Astrocyte (in vitro differentiated cells and primary cell): ENCODE measurements at regions not wholly inside any gene's neighbourhood (a gene's known extent, or its start where the extent isn't known, plus 50 kb on each side); places are given as distances from the start of the nearest gene placed in this dataset.

Experiments used
- DNase-seq: peaks from one replicate; pipeline ENCODE4 v3.0.0-alpha.2; 2010; ENCODE audit warnings: low read depth
- FAIRE-seq: peaks from 2 replicates; lab custom pipeline; 2011; peaks lifted over from hg19 to GRCh38; lab: Jason Lieb, UNC
- H2AFZ ChIP-seq: 2 replicates; pipeline ENCODE4 v1.6.0; 2012; ENCODE audit warnings: low read depth, low read length, inconsistent platforms
- H3K27ac ChIP-seq: 2 replicates; pipeline ENCODE4 v1.5.1; 2011; ENCODE audit warnings: low read depth, low read length, inconsistent platforms
- H3K27me3 ChIP-seq: 2 replicates; pipeline ENCODE4 v1.6.0; 2011; ENCODE audit warnings: low read length, inconsistent platforms; ENCODE audit not compliant: insufficient read depth
- H3K36me3 ChIP-seq: 2 replicates; pipeline ENCODE4 v1.5.1; 2011; ENCODE audit warnings: low read length, inconsistent platforms; ENCODE audit not compliant: insufficient read depth
- H3K4me1 ChIP-seq: 2 replicates; pipeline ENCODE4 v1.5.1; 2011; ENCODE audit warnings: low read length, inconsistent platforms; ENCODE audit not compliant: insufficient read depth
- H3K4me2 ChIP-seq: 2 replicates; pipeline ENCODE4 v1.6.0; 2012; ENCODE audit warnings: low read length, inconsistent platforms
- H3K4me3 ChIP-seq: 2 replicates; pipeline ENCODE4 v1.5.1; 2011; ENCODE audit warnings: low read depth, mild to moderate bottlenecking, low read length, inconsistent platforms; ENCODE audit not compliant: insufficient read depth
- H3K79me2 ChIP-seq: 2 replicates; pipeline ENCODE4 v1.6.0; 2012; ENCODE audit warnings: mild to moderate bottlenecking, low read length, inconsistent platforms; ENCODE audit not compliant: insufficient read depth
- H3K9ac ChIP-seq: 2 replicates; pipeline ENCODE4 v1.6.0; 2012; ENCODE audit warnings: mild to moderate bottlenecking, low read length, inconsistent platforms
- H3K9me3 ChIP-seq: 2 replicates; pipeline ENCODE4 v1.5.1; 2012; ENCODE audit warnings: low read depth, mild to moderate bottlenecking, low read length, inconsistent platforms; ENCODE audit not compliant: insufficient read depth
- H4K20me1 ChIP-seq: 2 replicates; pipeline ENCODE4 v1.6.0; 2012; ENCODE audit warnings: low read length, inconsistent platforms; ENCODE audit not compliant: insufficient read depth
- H3K27ac Mint-ChIP-seq: one replicate; pipeline ENCODE4 v1.8.0; 2021; ENCODE audit warnings: mild to moderate bottlenecking, mixed read lengths; ENCODE audit not compliant: unreplicated experiment
- H3K27me3 Mint-ChIP-seq: one replicate; pipeline ENCODE4 v1.8.0; 2021; ENCODE audit warnings: low read depth, mixed read lengths; ENCODE audit not compliant: unreplicated experiment
- H3K36me3 Mint-ChIP-seq: one replicate; pipeline ENCODE4 v1.8.0; 2021; ENCODE audit warnings: low read depth, mixed read lengths; ENCODE audit not compliant: unreplicated experiment
- H3K4me1 Mint-ChIP-seq: one replicate; pipeline ENCODE4 v1.8.0; 2021; ENCODE audit warnings: low read depth, mixed read lengths; ENCODE audit not compliant: unreplicated experiment
- H3K4me3 Mint-ChIP-seq: one replicate; pipeline ENCODE4 v1.8.0; 2021; ENCODE audit warnings: mild to moderate bottlenecking, moderate library complexity, mixed read lengths; ENCODE audit not compliant: unreplicated experiment
- H3K9me3 Mint-ChIP-seq: one replicate; pipeline ENCODE4 v1.8.0; 2021; ENCODE audit warnings: mild to moderate bottlenecking, mixed read lengths; ENCODE audit not compliant: unreplicated experiment
- EZH2 ChIP-seq: IDR thresholded peaks from 2 replicates; pipeline ENCODE4 v1.6.1; 2012; ENCODE audit warnings: mild to moderate bottlenecking, low read length, inconsistent platforms; ENCODE audit not compliant: insufficient read depth
- TF ChIP-seq, protein P1 (sequence below): IDR thresholded peaks from 2 replicates; pipeline ENCODE4 v1.5.1; 2011; ENCODE audit warnings: low read depth, mild to moderate bottlenecking, inconsistent platforms, low read length, moderate library complexity; ENCODE audit not compliant: insufficient read depth

DNA sequence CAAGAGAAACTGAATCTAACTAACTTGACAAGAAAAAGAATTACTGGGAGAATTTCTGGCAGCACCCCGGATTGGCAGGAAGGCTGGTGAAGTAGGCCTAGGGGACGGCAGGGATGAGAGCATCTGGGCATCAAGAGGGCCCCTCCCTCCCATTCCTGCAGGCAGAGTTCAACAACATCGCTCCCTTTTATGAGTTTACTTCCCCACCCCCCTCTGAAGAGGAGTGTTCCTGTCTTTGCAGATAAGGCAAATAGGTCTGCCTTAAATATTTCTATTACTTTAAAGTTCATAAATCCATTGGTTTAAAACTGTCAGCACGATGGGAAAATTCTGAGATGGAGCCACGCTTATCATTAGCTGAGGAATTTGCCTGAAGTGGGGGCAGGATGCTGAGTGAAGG is 168.7 kb downstream of the TBX5 start:
- no peak for DNase-seq
- Histone ChIP-seq H2AFZ (no peak overlapping the region), H3K27ac (no peak overlapping the region), H3K4me3 (no peak overlapping the region), H3K4me1 (no peaks in the 10 kb centered on the region), H3K9me3 (no peaks in the 10 kb centered on the region), H4K20me1 (no peaks in the 10 kb centered on the region), H3K9ac (no peak overlapping the region), H3K4me2 (no peak overlapping the region), H3K36me3 (no peaks in the 10 kb centered on the region), H3K27me3 (no peaks in the 10 kb centered on the region), H3K79me2 (no peaks in the 10 kb centered on the region)
- FAIRE-seq: no peak
- Mint-ChIP-seq H3K27ac (no peak overlapping the region), H3K36me3 (no peaks in the 10 kb centered on the region), H3K4me1 (peaks cover 11% of the 10 kb centered on the region), H3K27me3 (peaks cover 5% of the 10 kb centered on the region), H3K4me3 (no peak overlapping the region), H3K9me3 (no peaks in the 10 kb centered on the region)
- TF ChIP-seq, protein P1, sequence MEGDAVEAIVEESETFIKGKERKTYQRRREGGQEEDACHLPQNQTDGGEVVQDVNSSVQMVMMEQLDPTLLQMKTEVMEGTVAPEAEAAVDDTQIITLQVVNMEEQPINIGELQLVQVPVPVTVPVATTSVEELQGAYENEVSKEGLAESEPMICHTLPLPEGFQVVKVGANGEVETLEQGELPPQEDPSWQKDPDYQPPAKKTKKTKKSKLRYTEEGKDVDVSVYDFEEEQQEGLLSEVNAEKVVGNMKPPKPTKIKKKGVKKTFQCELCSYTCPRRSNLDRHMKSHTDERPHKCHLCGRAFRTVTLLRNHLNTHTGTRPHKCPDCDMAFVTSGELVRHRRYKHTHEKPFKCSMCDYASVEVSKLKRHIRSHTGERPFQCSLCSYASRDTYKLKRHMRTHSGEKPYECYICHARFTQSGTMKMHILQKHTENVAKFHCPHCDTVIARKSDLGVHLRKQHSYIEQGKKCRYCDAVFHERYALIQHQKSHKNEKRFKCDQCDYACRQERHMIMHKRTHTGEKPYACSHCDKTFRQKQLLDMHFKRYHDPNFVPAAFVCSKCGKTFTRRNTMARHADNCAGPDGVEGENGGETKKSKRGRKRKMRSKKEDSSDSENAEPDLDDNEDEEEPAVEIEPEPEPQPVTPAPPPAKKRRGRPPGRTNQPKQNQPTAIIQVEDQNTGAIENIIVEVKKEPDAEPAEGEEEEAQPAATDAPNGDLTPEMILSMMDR: no peak
- no peak for TF ChIP-seq EZH2

DNA sequence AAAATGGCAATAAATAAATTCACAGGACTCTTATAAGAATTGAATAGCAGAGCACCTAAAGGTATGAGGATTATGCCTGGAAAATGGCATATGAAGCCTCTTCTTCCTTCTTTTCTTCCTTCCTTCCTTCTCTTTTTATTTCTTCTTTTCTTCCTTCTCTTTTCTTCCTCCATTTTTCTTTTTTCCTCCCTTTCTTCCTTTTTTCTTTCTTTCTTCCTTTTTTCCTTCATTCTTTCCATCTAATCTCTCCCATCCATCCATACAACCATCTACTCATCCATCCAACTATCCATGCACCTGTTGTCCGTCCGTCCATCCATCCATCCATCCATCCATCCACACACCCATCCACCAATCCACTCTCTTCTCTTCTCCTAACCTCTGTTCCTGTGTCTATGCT is 173.8 kb downstream of the TBX5 start:
- Mint-ChIP-seq H3K9me3 (no peaks in the 10 kb centered on the region), H3K27me3 (peaks cover 6% of the 10 kb centered on the region), H3K27ac (no peak overlapping the region), H3K4me3 (no peak overlapping the region), H3K4me1 (no peaks in the 10 kb centered on the region), H3K36me3 (no peaks in the 10 kb centered on the region)
- DNase-seq (no peak), FAIRE-seq (no peak)
- TF ChIP-seq, protein P1: no peak
- no peak for TF ChIP-seq EZH2
- H3K4me1 ChIP-seq: no peaks in the 10 kb centered on the region
- no peaks in the 10 kb centered on the region for H4K20me1 ChIP-seq
- H2AFZ ChIP-seq: no peak overlapping the region
- no peaks in the 10 kb centered on the region for H3K9me3 ChIP-seq
- no peak overlapping the region for H3K4me2 ChIP-seq
- H3K4me3 ChIP-seq: no peak overlapping the region
- no peak overlapping the region for H3K9ac ChIP-seq
- H3K36me3 ChIP-seq: no peaks in the 10 kb centered on the region
- no peak overlapping the region for H3K27ac ChIP-seq
- H3K79me2 ChIP-seq: no peaks in the 10 kb centered on the region
- H3K27me3 ChIP-seq: no peaks in the 10 kb centered on the region

DNA sequence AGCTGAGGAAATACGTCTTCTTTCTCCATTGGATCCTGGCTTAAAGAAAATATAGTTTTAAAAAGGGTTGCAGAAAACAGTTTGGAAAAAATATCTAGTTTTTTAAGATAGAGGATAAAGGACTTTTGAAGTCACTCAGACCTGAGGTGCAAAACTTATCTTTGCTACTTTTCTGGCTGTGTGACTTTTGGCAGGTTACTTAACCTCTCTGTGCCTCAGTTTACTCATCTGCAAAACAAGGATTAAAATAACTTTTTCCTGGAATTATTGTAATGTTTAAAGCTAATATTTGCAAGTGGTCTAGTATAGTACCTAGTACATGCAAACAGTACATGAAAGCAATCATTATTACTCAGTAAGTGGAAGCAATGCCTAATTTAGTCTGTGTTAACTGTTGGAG is 176.8 kb downstream of the TBX5 start:
- no peak overlapping the region for H3K4me2 ChIP-seq
- H3K79me2 ChIP-seq: no peaks in the 10 kb centered on the region
- Mint-ChIP-seq H3K4me1 (no peaks in the 10 kb centered on the region), H3K36me3 (no peaks in the 10 kb centered on the region), H3K4me3 (no peak overlapping the region), H3K27me3 (peaks cover 29% of the 10 kb centered on the region), H3K27ac (no peak overlapping the region), H3K9me3 (no peaks in the 10 kb centered on the region)
- no peaks in the 10 kb centered on the region for H4K20me1 ChIP-seq
- H3K9ac ChIP-seq: no peak overlapping the region
- no peaks in the 10 kb centered on the region for H3K36me3 ChIP-seq
- TF ChIP-seq EZH2: no peak
- TF ChIP-seq, protein P1: no peak
- H3K27ac ChIP-seq: no peak overlapping the region
- no peaks in the 10 kb centered on the region for H3K4me1 ChIP-seq
- FAIRE-seq (no peak), DNase-seq (no peak)
- H2AFZ ChIP-seq: no peak overlapping the region
- H3K9me3 ChIP-seq: no peaks in the 10 kb centered on the region
- H3K27me3 ChIP-seq: no peaks in the 10 kb centered on the region
- no peak overlapping the region for H3K4me3 ChIP-seq
